Tibial nerve (tissue), 4 donors: ENCODE measurements at regions not wholly inside any gene's neighbourhood (a gene's known extent, or its start where the extent isn't known, plus 50 kb on each side); places are given as distances from the start of the nearest gene placed in this dataset.

Source experiments
- DNase-seq, 2 donors: peaks; one replicate each; pipeline ENCODE4 v3.0.0-alpha.2; 2019; ENCODE audit warnings: low spot score in 2 of 2
- H3K27ac ChIP-seq, 4 donors: fragments of 200-600 bp; sonication (generic) in 3 of 4; one replicate each; pipeline ENCODE4 v1.5.1; 2017 to 2019; ENCODE audit warnings: mild to moderate bottlenecking in 1 of 4
- H3K27me3 ChIP-seq, 2 donors: fragments of 200-600 bp; sonication (generic) in 1 of 2; one replicate each; pipeline versions ENCODE4 v1.5.1 to v1.6.0; 2017 to 2019
- H3K36me3 ChIP-seq, 3 donors: fragments of 200-600 bp; sonication (generic); one replicate each; pipeline ENCODE4 v1.5.1; 2018 to 2019
- H3K4me1 ChIP-seq, 4 donors: fragments of 200-600 bp; sonication (generic) in 3 of 4; one replicate each; pipeline ENCODE4 v1.5.1; 2017 to 2019
- H3K4me3 ChIP-seq, 4 donors: fragments of 200-600 bp; sonication (generic) in 3 of 4; one replicate each; pipeline ENCODE4 v1.5.1; 2017 to 2019; ENCODE audit warnings: mild to moderate bottlenecking in 1 of 4, moderate library complexity in 1 of 4
- H3K9me3 ChIP-seq, 4 donors: fragments of 200-600 bp; sonication (generic) in 3 of 4; one replicate each; pipeline ENCODE4 v1.5.1; 2017 to 2019
- CTCF ChIP-seq, 5 experiments: fragments of 200-600 bp in 3 of 5; fragments of 450-650 bp in 2 of 5; sonication (generic) in 3 of 5; IDR thresholded peaks; one replicate each; pipeline ENCODE4 v1.5.1; 2016 to 2019; ENCODE audit warnings: antibody characterized with exemption in 5 of 5, mild to moderate bottlenecking in 3 of 5, moderate library complexity in 2 of 5
- EP300 ChIP-seq, 2 donors: sonication (generic); formaldehyde crosslinking; IDR thresholded peaks; one replicate each; pipeline ENCODE4 v1.6.1; 2017; ENCODE audit warnings: antibody characterized with exemption in 2 of 2, mild to moderate bottlenecking in 1 of 2
- POLR2A ChIP-seq, 2 donors: fragments of 450-650 bp; IDR thresholded peaks; one replicate each; pipeline ENCODE4 v1.6.1; 2017; ENCODE audit warnings: antibody characterized with exemption in 2 of 2, mild to moderate bottlenecking in 2 of 2, moderate library complexity in 2 of 2
- WGBS, 2 donors: methylation state at CpG; one replicate each; pipeline ENCODE4 v1.1.5; 2018; 5-methylcytosine and 5-hydroxymethylcytosine counted together

- no peak overlapping the region for H3K4me3 ChIP-seq
- no peak overlapping the region for H3K27ac ChIP-seq
- WGBS, 2 donors = 93 to 95% methylated on average over 5 of the region's 5 CpGs
- no peaks in the 10 kb centered on the region for H3K36me3 ChIP-seq
- no peak for DNase-seq
- no peaks in the 10 kb centered on the region for H3K9me3 ChIP-seq
- H3K27me3 ChIP-seq = no peaks in the 10 kb centered on the region
- TF ChIP-seq EP300 (IDR thresholded peaks at IDR 0.05) = no peak
- TF ChIP-seq CTCF (IDR thresholded peaks at IDR 0.05) = no peak
- TF ChIP-seq POLR2A (IDR thresholded peaks at IDR 0.05) = no peak
- H3K4me1 ChIP-seq = no peaks in the 10 kb centered on the region
Observed at GRCh38 chr13:22707946-22708345, 472.8 kb upstream of the SGCG start.

- TF ChIP-seq EP300 (IDR thresholded peaks at IDR 0.05) (no peak), POLR2A (IDR thresholded peaks at IDR 0.05) (no peak), CTCF (IDR thresholded peaks at IDR 0.05) (no peak)
- Histone ChIP-seq H3K9me3 (no peaks in the 10 kb centered on the region), H3K4me3 (no peak overlapping the region), H3K27me3 (no peaks in the 10 kb centered on the region), H3K36me3 (no peaks in the 10 kb centered on the region), H3K27ac (no peak overlapping the region), H3K4me1 (no peaks in the 10 kb centered on the region)
- WGBS, 2 donors = 17 to 18% methylated on average over 7 of the region's 7 CpGs
- DNase-seq = no peak
Observed at GRCh38 chr13:22717036-22717435, 463.7 kb upstream of the SGCG start.

GRCh38 chr13:22726726-22727125 lies 454.1 kb upstream of the SGCG start:
- Histone ChIP-seq H3K4me1 (no peaks in the 10 kb centered on the region), H3K36me3 (no peaks in the 10 kb centered on the region), H3K4me3 (no peak overlapping the region), H3K27me3 (no peaks in the 10 kb centered on the region), H3K9me3 (no peaks in the 10 kb centered on the region), H3K27ac (no peak overlapping the region)
- no peak for DNase-seq
- no peak for TF ChIP-seq POLR2A (IDR thresholded peaks at IDR 0.05)
- TF ChIP-seq EP300 (IDR thresholded peaks at IDR 0.05) = no peak
- no peak for TF ChIP-seq CTCF (IDR thresholded peaks at IDR 0.05)
- WGBS, 2 donors = 55 to 57% methylated on average over 6 of the region's 6 CpGs

- Histone ChIP-seq H3K9me3 (peaks cover 0 to 3% (median 0%) of the 10 kb centered on the region in 4 donors), H3K4me1 (no peaks in the 10 kb centered on the region), H3K4me3 (no peak overlapping the region), H3K27me3 (no peaks in the 10 kb centered on the region), H3K27ac (no peak overlapping the region), H3K36me3 (no peaks in the 10 kb centered on the region)
- WGBS, 2 donors = 61 to 74% methylated on average over 24 of the region's 24 CpGs
- no peak for DNase-seq
- no peak for TF ChIP-seq EP300 (IDR thresholded peaks at IDR 0.05)
- no peak for TF ChIP-seq POLR2A (IDR thresholded peaks at IDR 0.05)
- no peak for TF ChIP-seq CTCF (IDR thresholded peaks at IDR 0.05)
Observed at GRCh38 chr13:22735011-22735995, 445.5 kb upstream of the SGCG start.

GRCh38 chr13:22736084-22736767 lies 444.6 kb upstream of the SGCG start:
- no peak for TF ChIP-seq CTCF (IDR thresholded peaks at IDR 0.05)
- TF ChIP-seq POLR2A (IDR thresholded peaks at IDR 0.05) = no peak
- TF ChIP-seq EP300 (IDR thresholded peaks at IDR 0.05) = no peak
- 69 to 74% methylated on average over 20 to 22 of the region's 28 CpGs for WGBS, 2 donors
- DNase-seq = no peak
- H3K9me3 ChIP-seq = peaks cover 0 to 7% (median 0%) of the 10 kb centered on the region in 4 donors
- H3K27me3 ChIP-seq = no peaks in the 10 kb centered on the region
- H3K36me3 ChIP-seq = no peaks in the 10 kb centered on the region
- no peaks in the 10 kb centered on the region for H3K4me1 ChIP-seq
- no peak overlapping the region for H3K4me3 ChIP-seq
- H3K27ac ChIP-seq = no peak overlapping the region
